GM13977 (cell line): ENCODE measurements at regions not wholly inside any gene's neighbourhood (a gene's known extent, or its start where the extent isn't known, plus 50 kb on each side); places are given as distances from the start of the nearest gene placed in this dataset.

Experiments used
- DNase-seq: peaks from one replicate; pipeline ENCODE4 v3.0.0; 2012; ENCODE audit warnings: low spot score
- CTCF ChIP-seq: IDR thresholded peaks from 2 replicates; pipeline ENCODE4 v1.5.1; 2012; ENCODE audit warnings: mild to moderate bottlenecking, control low read depth; ENCODE audit not compliant: insufficient read depth; ENCODE audit errors: extremely low read depth, missing control alignments
- in situ Hi-C: fragments of 300-500 bp; cut with MboI; formaldehyde crosslinking; loops from one replicate; pipeline ENCODE4 v1.12.0; 2022; ENCODE audit warnings: low sequenced_read_pairs, low pct_unique_long_range_greater_than_20kb, mixed read lengths, inconsistent platforms; ENCODE audit not compliant: unreplicated experiment

- TF ChIP-seq CTCF: no peak
- in situ Hi-C loops: no loop called here
- DNase-seq: no peak
Measured at GRCh38 chr4:126955292-126956183, 677.2 kb upstream of the INTU start.

- DNase-seq: no peak
- in situ Hi-C loops: no loop called here
- no peak for TF ChIP-seq CTCF
Measured at GRCh38 chr4:126956184-126956897, 676.4 kb upstream of the INTU start.

- no peak for TF ChIP-seq CTCF
- DNase-seq: no peak
- in situ Hi-C loops: no loop called here
Measured at GRCh38 chr4:126957556-126957955, 675.2 kb upstream of the INTU start.

GRCh38 chr4:126957987-126958386 lies 674.8 kb upstream of the INTU start:
- in situ Hi-C loops: no loop called here
- no peak for TF ChIP-seq CTCF
- DNase-seq: no peak

GRCh38 chr4:126958482-126958881 lies 674.3 kb upstream of the INTU start:
- DNase-seq: no peak
- in situ Hi-C loops: no loop called here
- TF ChIP-seq CTCF: no peak

- no peak for TF ChIP-seq CTCF
- in situ Hi-C loops: no loop called here
- DNase-seq: no peak
Measured at GRCh38 chr4:126959056-126959745, 673.6 kb upstream of the INTU start.
